GM12875 (cell line): ENCODE measurements at regions not wholly inside any gene's neighbourhood (a gene's known extent, or its start where the extent isn't known, plus 50 kb on each side); places are given as distances from the start of the nearest gene placed in this dataset.

Source experiments
- H3K4me3 ChIP-seq: one replicate; pipeline ENCODE4 v1.5.1; 2011; ENCODE audit warnings: low read depth, low read length, control low read depth
- CTCF ChIP-seq: IDR thresholded peaks from 2 replicates; pipeline ENCODE4 v1.5.1; 2011; ENCODE audit warnings: low read depth, mild to moderate bottlenecking, control low read depth, inconsistent platforms, low read length, moderate library complexity, borderline replicate concordance; ENCODE audit not compliant: insufficient read depth

GRCh38 chr7:16991551-16991950 is 109.8 kb upstream of the AGR3 start:
- TF ChIP-seq CTCF, result no peak
- H3K4me3 ChIP-seq, result no peak overlapping the region

GRCh38 chr7:16993543-16993942 is 111.8 kb upstream of the AGR3 start:
- TF ChIP-seq CTCF, result no peak
- H3K4me3 ChIP-seq, result no peak overlapping the region

GRCh38 chr7:16998481-16999051 is 116.8 kb upstream of the AGR3 start:
- no peak overlapping the region for H3K4me3 ChIP-seq
- no peak for TF ChIP-seq CTCF

- TF ChIP-seq CTCF, result no peak
- H3K4me3 ChIP-seq, result no peak overlapping the region
Measured at GRCh38 chr7:16999541-17000267, 117.9 kb upstream of the AGR3 start.

GRCh38 chr7:17005271-17005670 is 123.5 kb upstream of the AGR3 start:
- no peak overlapping the region for H3K4me3 ChIP-seq
- TF ChIP-seq CTCF, result no peak

GRCh38 chr7:17007841-17008240 is 126.1 kb upstream of the AGR3 start:
- TF ChIP-seq CTCF, result no peak
- H3K4me3 ChIP-seq, result no peak overlapping the region
